OCI-LY1 (cell line): ENCODE measurements at regions not wholly inside any gene's neighbourhood (a gene's known extent, or its start where the extent isn't known, plus 50 kb on each side); places are given as distances from the start of the nearest gene placed in this dataset.

ENCODE experiments used
- H2AFZ ChIP-seq: fragments of 200-600 bp; sonication (generic), shearing (Covaris generic); 2 replicates; pipeline ENCODE4 v1.6.0; 2014; ENCODE audit warnings: antibody characterized with exemption, mild to moderate bottlenecking, low read length
- H3F3A ChIP-seq: fragments of 200-600 bp; sonication (generic), shearing (Covaris generic); 2 replicates; pipeline ENCODE4 v1.6.0; 2014; ENCODE audit warnings: mild to moderate bottlenecking, antibody characterized with exemption, low read length, moderate library complexity; ENCODE audit not compliant: insufficient read depth
- H3K27ac ChIP-seq: fragments of 200-600 bp; sonication (generic); 2 replicates; pipeline ENCODE4 v1.5.1; 2014; ENCODE audit warnings: low read length, mixed run types, mild to moderate bottlenecking, low read depth; ENCODE audit not compliant: poor library complexity, severe bottlenecking
- H3K27me3 ChIP-seq: fragments of 200-600 bp; sonication (generic); 2 replicates; pipeline ENCODE4 v1.6.0; 2014; ENCODE audit warnings: antibody characterized with exemption, mild to moderate bottlenecking, low read length, moderate library complexity; ENCODE audit not compliant: insufficient read depth
- H3K36me3 ChIP-seq: fragments of 200-600 bp; sonication (generic); 2 replicates; pipeline ENCODE4 v1.6.1; 2014; ENCODE audit warnings: mild to moderate bottlenecking, antibody characterized with exemption, low read length, moderate library complexity, mixed read lengths; ENCODE audit not compliant: insufficient read depth
- H3K4me1 ChIP-seq: fragments of 200-600 bp; sonication (generic); 2 replicates; pipeline ENCODE4 v1.5.1; 2014; ENCODE audit warnings: mild to moderate bottlenecking, low read length, moderate library complexity; ENCODE audit not compliant: insufficient read depth, severe bottlenecking
- H3K4me2 ChIP-seq: fragments of 200-600 bp; sonication (generic), shearing (Covaris generic); 2 replicates; pipeline ENCODE4 v1.6.1; 2014; ENCODE audit warnings: low read length
- H3K4me3 ChIP-seq: fragments of 200-600 bp; sonication (generic); 2 replicates; pipeline ENCODE4 v1.5.1; 2014; ENCODE audit warnings: low read length, low read depth, mild to moderate bottlenecking, mixed read lengths; ENCODE audit not compliant: poor library complexity, severe bottlenecking
- H3K79me2 ChIP-seq: fragments of 200-600 bp; shearing (Covaris generic); 2 replicates; pipeline ENCODE4 v1.6.1; 2016; ENCODE audit warnings: mixed run types, low read length, mixed read lengths; ENCODE audit not compliant: insufficient read depth
- H3K9ac ChIP-seq: fragments of 200-600 bp; sonication (generic), shearing (Covaris generic); 2 replicates; pipeline ENCODE4 v1.6.1; 2014; ENCODE audit warnings: mild to moderate bottlenecking, low read length, mixed read lengths
- H3K9me2 ChIP-seq: fragments of 200-600 bp; sonication (generic), shearing (Covaris generic); 2 replicates; pipeline ENCODE4 v1.6.1; 2014; ENCODE audit warnings: low read depth, mild to moderate bottlenecking, low read length, mixed read lengths
- H3K9me3 ChIP-seq: fragments of 200-600 bp; shearing (Covaris generic); 2 replicates; pipeline ENCODE4 v1.6.1; 2014; ENCODE audit warnings: low read length, mixed read lengths
- H4K20me1 ChIP-seq: fragments of 200-600 bp; sonication (generic), shearing (Covaris generic); 2 replicates; pipeline ENCODE4 v1.6.0; 2016; ENCODE audit warnings: mild to moderate bottlenecking, low read length; ENCODE audit not compliant: insufficient read depth
- CTCF ChIP-seq: fragments of 200-600 bp; sonication (generic), shearing (Covaris generic); IDR thresholded peaks from 2 replicates; pipeline ENCODE4 v1.5.1; 2017; ENCODE audit warnings: mild to moderate bottlenecking, antibody characterized with exemption, low read length, moderate library complexity, mixed read lengths
- EZH2 ChIP-seq: fragments of 200-600 bp; sonication (generic), shearing (Covaris generic); IDR thresholded peaks from 2 replicates; pipeline ENCODE4 v1.8.0; 2017; ENCODE audit warnings: borderline replicate concordance, mixed run types, mild to moderate bottlenecking, antibody characterized with exemption, low read length, moderate library complexity, mixed read lengths

GRCh38 chr1:218558271-218558810, 213.2 kb downstream of the TGFB2 start:
- Histone ChIP-seq H3F3A (no peaks in the 10 kb centered on the region), H2AFZ (no peak overlapping the region), H3K27me3 (no peaks in the 10 kb centered on the region), H3K4me3 (no peak overlapping the region), H3K9ac (no peak overlapping the region), H4K20me1 (no peaks in the 10 kb centered on the region), H3K4me2 (no peak overlapping the region), H3K36me3 (no peaks in the 10 kb centered on the region), H3K79me2 (no peaks in the 10 kb centered on the region), H3K27ac (no peak overlapping the region), H3K9me2 (no peaks in the 10 kb centered on the region), H3K9me3 (no peaks in the 10 kb centered on the region), H3K4me1 (no peaks in the 10 kb centered on the region)
- no peak for TF ChIP-seq CTCF
- no peak for TF ChIP-seq EZH2

- no peaks in the 10 kb centered on the region for H3K4me1 ChIP-seq
- H3K9me3 ChIP-seq = no peaks in the 10 kb centered on the region
- H3K9me2 ChIP-seq = no peaks in the 10 kb centered on the region
- no peak overlapping the region for H3K4me2 ChIP-seq
- no peaks in the 10 kb centered on the region for H4K20me1 ChIP-seq
- no peaks in the 10 kb centered on the region for H3K27me3 ChIP-seq
- no peak overlapping the region for H3K27ac ChIP-seq
- no peaks in the 10 kb centered on the region for H3K36me3 ChIP-seq
- no peak overlapping the region for H2AFZ ChIP-seq
- H3K9ac ChIP-seq = no peak overlapping the region
- no peak overlapping the region for H3K4me3 ChIP-seq
- H3F3A ChIP-seq = no peaks in the 10 kb centered on the region
- H3K79me2 ChIP-seq = no peaks in the 10 kb centered on the region
- TF ChIP-seq CTCF (no peak), EZH2 (no peak)
These were observed 220.2 kb downstream of the TGFB2 start for GRCh38 chr1:218565377-218565776.

GRCh38 chr1:218568962-218569550, 223.9 kb downstream of the TGFB2 start:
- TF ChIP-seq CTCF = no peak
- H3K9ac ChIP-seq = no peak overlapping the region
- no peak overlapping the region for H3K4me3 ChIP-seq
- H3F3A ChIP-seq = no peaks in the 10 kb centered on the region
- H3K4me2 ChIP-seq = no peak overlapping the region
- no peak overlapping the region for H2AFZ ChIP-seq
- no peaks in the 10 kb centered on the region for H3K79me2 ChIP-seq
- H3K4me1 ChIP-seq = no peaks in the 10 kb centered on the region
- H3K9me2 ChIP-seq = no peaks in the 10 kb centered on the region
- H3K36me3 ChIP-seq = no peaks in the 10 kb centered on the region
- no peaks in the 10 kb centered on the region for H4K20me1 ChIP-seq
- no peaks in the 10 kb centered on the region for H3K27me3 ChIP-seq
- H3K9me3 ChIP-seq = no peaks in the 10 kb centered on the region
- H3K27ac ChIP-seq = no peak overlapping the region
